SU-DHL-6 (cell line): ENCODE measurements at regions not wholly inside any gene's neighbourhood (a gene's known extent, or its start where the extent isn't known, plus 50 kb on each side); places are given as distances from the start of the nearest gene placed in this dataset.

ENCODE experiments used
- CTCF ChIP-seq: fragments of 200-600 bp; sonication (generic); IDR thresholded peaks from one replicate; pipeline ENCODE4 v1.5.1; 2017; ENCODE audit warnings: antibody characterized with exemption, mild to moderate bottlenecking, low read length, moderate library complexity; ENCODE audit not compliant: insufficient read depth, poor library complexity, severe bottlenecking
- EZH2phosphoT487 ChIP-seq: fragments of 200-600 bp; sonication (generic), shearing (Covaris generic); conservative IDR thresholded peaks from 2 replicates; pipeline ENCODE4 v1.6.1; 2018; ENCODE audit warnings: mild to moderate bottlenecking, antibody characterized with exemption, low read length, moderate library complexity, mixed read lengths

- TF ChIP-seq CTCF (no peak), EZH2phosphoT487 (no peak)
Observed at GRCh38 chr20:24236201-24236600, 233.2 kb upstream of the SYNDIG1 start.
